ENCODE measurements at regions not wholly inside any gene's neighbourhood (a gene's known extent, or its start where the extent isn't known, plus 50 kb on each side); places are given as distances from the start of the nearest gene placed in this dataset.

GRCh38 chr2:47234456-47234855 lies 58.1 kb upstream of the CALM2 start:
- TF ChIP-seq EP300 (IDR thresholded peaks at IDR 0.05; ENCODE audit: borderline replicate concordance) (no peak), TCF12 (IDR thresholded peaks at IDR 0.05; ENCODE audit: low read depth) (no peak), REST (IDR thresholded peaks at IDR 0.05; ENCODE audit: low read depth) (no peak), TEAD4 (IDR thresholded peaks at IDR 0.05) (no peak), USF1 (IDR thresholded peaks at IDR 0.05) (no peak), ZBTB7A (IDR thresholded peaks at IDR 0.05; ENCODE audit: low read depth) (no peak), RAD21 (IDR thresholded peaks at IDR 0.05; ENCODE audit: low read depth) (no peak), CREB1 (IDR thresholded peaks at IDR 0.05; ENCODE audit: low read depth) (no peak), NFIC (IDR thresholded peaks at IDR 0.05) (no peak), FOXM1 (IDR thresholded peaks at IDR 0.05; ENCODE audit: borderline replicate concordance, low read depth) (no peak), EGR1 (IDR thresholded peaks at IDR 0.05) (no peak), YY1 (IDR thresholded peaks at IDR 0.05; ENCODE audit: low read depth) (no peak), CEBPB (IDR thresholded peaks at IDR 0.05) (no peak), MAX (IDR thresholded peaks at IDR 0.05) (no peak), TAF1 (IDR thresholded peaks at IDR 0.05; ENCODE audit: low read depth) (no peak)

- no peak for TF ChIP-seq RAD21 (IDR thresholded peaks at IDR 0.05; ENCODE audit: low read depth)
- TF ChIP-seq MAX (IDR thresholded peaks at IDR 0.05), result no peak
- TF ChIP-seq TAF1 (IDR thresholded peaks at IDR 0.05; ENCODE audit: low read depth), result no peak
- TF ChIP-seq USF1 (IDR thresholded peaks at IDR 0.05), result no peak
- no peak for TF ChIP-seq REST (IDR thresholded peaks at IDR 0.05; ENCODE audit: low read depth)
Measured at GRCh38 chr2:47232738-47233415, 56.6 kb upstream of the CALM2 start.

GRCh38 chr2:47230418-47230817 lies 54.1 kb upstream of the CALM2 start:
- TF ChIP-seq CEBPB (IDR thresholded peaks at IDR 0.05), result no peak
- no peak for TF ChIP-seq EP300 (IDR thresholded peaks at IDR 0.05; ENCODE audit: borderline replicate concordance)
- TF ChIP-seq ZBTB7A (IDR thresholded peaks at IDR 0.05; ENCODE audit: low read depth), result no peak
- TF ChIP-seq EGR1 (IDR thresholded peaks at IDR 0.05), result no peak

GRCh38 chr2:47227532-47228279 lies 51.4 kb upstream of the CALM2 start:
- TF ChIP-seq EP300 (IDR thresholded peaks at IDR 0.05; ENCODE audit: borderline replicate concordance) (no peak), MAX (IDR thresholded peaks at IDR 0.05) (no peak), TEAD4 (IDR thresholded peaks at IDR 0.05) (no peak), REST (IDR thresholded peaks at IDR 0.05; ENCODE audit: low read depth) (no peak), CREB1 (IDR thresholded peaks at IDR 0.05; ENCODE audit: low read depth) (no peak), TCF12 (IDR thresholded peaks at IDR 0.05; ENCODE audit: low read depth) (no peak), EGR1 (IDR thresholded peaks at IDR 0.05) (no peak), RAD21 (IDR thresholded peaks at IDR 0.05; ENCODE audit: low read depth) (no peak), CEBPB (IDR thresholded peaks at IDR 0.05) (no peak), YY1 (IDR thresholded peaks at IDR 0.05; ENCODE audit: low read depth) (no peak), ZBTB7A (IDR thresholded peaks at IDR 0.05; ENCODE audit: low read depth) (no peak), USF1 (IDR thresholded peaks at IDR 0.05) (no peak), FOXM1 (IDR thresholded peaks at IDR 0.05; ENCODE audit: borderline replicate concordance, low read depth) (no peak), NFIC (IDR thresholded peaks at IDR 0.05) (no peak)

All from Ishikawa (cell line).